ENCODE measurements at regions not wholly inside any gene's neighbourhood (a gene's known extent, or its start where the extent isn't known, plus 50 kb on each side); places are given as distances from the start of the nearest gene placed in this dataset.
"Not testable (repeated sequence)": the region's sequence is repeated elsewhere in the genome, so short reads cannot be mapped to it uniquely, and the experiment has no call there.

- no peak for DNase-seq
Observed at GRCh38 chr15:26017665-26018064, 154.5 kb upstream of the ATP10A start.

GRCh38 chr15:26015516-26016075 is 152.5 kb upstream of the ATP10A start:
- no peak for DNase-seq

GRCh38 chr15:26013981-26014380 is 150.9 kb upstream of the ATP10A start:
- DNase-seq: no peak

GRCh38 chr15:26011916-26012315 is 148.8 kb upstream of the ATP10A start:
- DNase-seq: no peak

GRCh38 chr15:26007151-26007550 is 144.0 kb upstream of the ATP10A start:
- DNase-seq: no peak

GRCh38 chr15:26001201-26001600 is 138.1 kb upstream of the ATP10A start:
- no peak for DNase-seq

GRCh38 chr15:25993506-25993905 is 130.4 kb upstream of the ATP10A start:
- DNase-seq: no peak

GRCh38 chr15:25990220-25990619 is 127.1 kb upstream of the ATP10A start:
- DNase-seq: no peak

- DNase-seq: no peak
Observed at GRCh38 chr15:25989327-25989726, 126.2 kb upstream of the ATP10A start.

GRCh38 chr15:25988716-25989115 is 125.6 kb upstream of the ATP10A start:
- DNase-seq: not testable (repeated sequence)

- DNase-seq: no peak
Observed at GRCh38 chr15:25987638-25988037, 124.5 kb upstream of the ATP10A start.

- no peak for DNase-seq
Observed at GRCh38 chr15:25985165-25985564, 122.0 kb upstream of the ATP10A start.

- DNase-seq: no peak
Observed at GRCh38 chr15:25982736-25983135, 119.6 kb upstream of the ATP10A start.

GRCh38 chr15:25981114-25981513 is 118.0 kb upstream of the ATP10A start:
- no peak for DNase-seq

GRCh38 chr15:25972141-25972675 is 109.1 kb upstream of the ATP10A start:
- no peak for DNase-seq

GRCh38 chr15:25971053-25971452 is 107.9 kb upstream of the ATP10A start:
- DNase-seq: no peak

- no peak for DNase-seq
Observed at GRCh38 chr15:25969886-25970285, 106.8 kb upstream of the ATP10A start.

GRCh38 chr15:25967116-25967515 is 104.0 kb upstream of the ATP10A start:
- no peak for DNase-seq

- DNase-seq: no peak
Observed at GRCh38 chr15:25965326-25965725, 102.2 kb upstream of the ATP10A start.

- DNase-seq: no peak
Observed at GRCh38 chr15:25960273-25960672, 97.1 kb upstream of the ATP10A start.

- no peak for DNase-seq
Observed at GRCh38 chr15:25959100-25959499, 96.0 kb upstream of the ATP10A start.

- no peak for DNase-seq
Observed at GRCh38 chr15:25955628-25956027, 92.5 kb upstream of the ATP10A start.

- DNase-seq: no peak
Observed at GRCh38 chr15:25954398-25954797, 91.3 kb upstream of the ATP10A start.

- DNase-seq: no peak
Observed at GRCh38 chr15:25950014-25950413, 86.9 kb upstream of the ATP10A start.
